IMR-90 (cell line): ENCODE measurements at regions not wholly inside any gene's neighbourhood (a gene's known extent, or its start where the extent isn't known, plus 50 kb on each side); places are given as distances from the start of the nearest gene placed in this dataset.

Source experiments
- ATAC-seq: fragments of 200-7000 bp; cut with Tn5 transposase; 2 replicates; pipeline ENCODE4 v1.9.1; 2020; ENCODE audit warnings: low read depth, mild to moderate bottlenecking, moderate library complexity
- BruUV-seq: library from RNA; stranded (reverse); fragments of 400-500 nt; replicated peaks from 2 replicates; lab custom pipeline; 2021; lab: Mats Ljungman, UMichigan
- CTCF ChIA-PET: fragments of 300-600 bp; formaldehyde crosslinking; extraction: SDS; loops from one replicate; lab custom pipeline; 2021; ENCODE audit warnings: antibody characterized with exemption; lab: Yijun Ruan, JAX
- POLR2A ChIA-PET: fragments of 300-600 bp; sonication (Branson Sonifier 250); formaldehyde crosslinking; loops from one replicate; lab custom pipeline; 2022; ENCODE audit warnings: antibody characterized with exemption; ENCODE audit not compliant: unreplicated experiment; lab: Charles Lee
- DNase-seq: peaks from one replicate; pipeline ENCODE4 v3.0.0; 2013
- H2AFZ ChIP-seq: replicated peaks from 2 replicates; pipeline ENCODE3; 2013; ENCODE audit warnings: low read length, mild to moderate bottlenecking; ENCODE audit not compliant: poor library complexity
- H2AK5ac ChIP-seq: 2 replicates; pipeline ENCODE4 v1.6.1; 2013; ENCODE audit warnings: low read depth, low read length, inconsistent platforms
- H2AK9ac ChIP-seq: replicated peaks from 2 replicates; pipeline ENCODE3; 2013; ENCODE audit warnings: mild to moderate bottlenecking, low read depth, low read length, moderate library complexity; ENCODE audit not compliant: poor library complexity
- H2BK120ac ChIP-seq: 2 replicates; pipeline ENCODE4 v1.6.1; 2013; ENCODE audit warnings: low read depth, low read length, inconsistent platforms
- H2BK15ac ChIP-seq: 3 replicates; pipeline ENCODE4 v1.6.1; 2013; ENCODE audit warnings: low read depth, low read length, inconsistent platforms
- H2BK20ac ChIP-seq: 2 replicates; pipeline ENCODE4 v1.6.1; 2013; ENCODE audit warnings: low read depth, mild to moderate bottlenecking, inconsistent platforms, low read length, moderate library complexity
- H2BK5ac ChIP-seq: 2 replicates; pipeline ENCODE4 v1.6.1; 2013; ENCODE audit warnings: mild to moderate bottlenecking, low read depth, low read length, inconsistent platforms; ENCODE audit not compliant: poor library complexity, severe bottlenecking
- H3K14ac ChIP-seq: replicated peaks from 2 replicates; pipeline ENCODE4 v1.6.1; 2013; ENCODE audit warnings: low read depth, low read length, inconsistent platforms
- H3K18ac ChIP-seq: 2 replicates; pipeline ENCODE4 v1.6.1; 2013; ENCODE audit warnings: low read depth, low read length, control low read depth
- H3K23ac ChIP-seq: 2 replicates; pipeline ENCODE4 v1.6.1; 2013; ENCODE audit warnings: low read depth, low read length, inconsistent platforms
- H3K27ac ChIP-seq: 2 replicates; pipeline ENCODE4 v1.5.1; 2013; ENCODE audit warnings: mild to moderate bottlenecking, control low read depth, low read length; ENCODE audit not compliant: insufficient read depth
- H3K27me3 ChIP-seq: 2 replicates; pipeline ENCODE4 v1.6.1; 2013; ENCODE audit warnings: low read length; ENCODE audit not compliant: control insufficient read depth, insufficient read depth
- H3K36me3 ChIP-seq: 2 replicates; pipeline ENCODE4 v1.6.1; 2013; ENCODE audit warnings: low read length, mixed read lengths; ENCODE audit not compliant: control insufficient read depth, insufficient read depth
- H3K4ac ChIP-seq: 2 replicates; pipeline ENCODE4 v1.6.1; 2013; ENCODE audit warnings: low read depth, low read length, inconsistent platforms
- H3K4me1 ChIP-seq: 2 replicates; pipeline ENCODE4 v1.6.1; 2013; ENCODE audit warnings: low read length, mixed read lengths; ENCODE audit not compliant: control insufficient read depth, insufficient read depth
- H3K4me2 ChIP-seq: 2 replicates; pipeline ENCODE4 v1.6.1; 2013; ENCODE audit warnings: low read depth, mild to moderate bottlenecking, control low read depth, low read length, moderate library complexity
- H3K4me3 ChIP-seq: 2 replicates; pipeline ENCODE4 v1.5.1; 2013; ENCODE audit warnings: low read depth, mild to moderate bottlenecking, control low read depth, low read length, moderate library complexity; ENCODE audit not compliant: insufficient read depth
- H3K56ac ChIP-seq: 2 replicates; pipeline ENCODE4 v1.6.1; 2013; ENCODE audit warnings: low read length, inconsistent platforms; ENCODE audit not compliant: insufficient read depth; ENCODE audit errors: extremely low read depth
- H3K79me1 ChIP-seq, 2 experiments: 2 replicates each; pipeline ENCODE4 v1.6.1; 2013; ENCODE audit warnings: low read length in 2 of 2, inconsistent platforms in 1 of 2, low read depth in 1 of 2
- H3K9ac ChIP-seq: 2 replicates; pipeline ENCODE4 v1.6.1; 2013; ENCODE audit warnings: low read depth, low read length, control low read depth
- H3K9me1 ChIP-seq: 2 replicates; pipeline ENCODE4 v1.6.1; 2013; ENCODE audit warnings: low read length, inconsistent platforms; ENCODE audit not compliant: insufficient read depth
- H3K9me3 ChIP-seq: 2 replicates; pipeline ENCODE4 v1.6.1; 2013; ENCODE audit warnings: low read length; ENCODE audit not compliant: control insufficient read depth, insufficient read depth
- H4K20me1 ChIP-seq: 2 replicates; pipeline ENCODE4 v1.6.1; 2013; ENCODE audit warnings: low read length, inconsistent platforms; ENCODE audit not compliant: insufficient read depth
- H4K5ac ChIP-seq: 2 replicates; pipeline ENCODE4 v1.6.1; 2013; ENCODE audit warnings: mild to moderate bottlenecking, low read depth, low read length, control low read depth
- H4K8ac ChIP-seq, 2 experiments: 2 replicates each; pipeline ENCODE4 v1.6.1; 2013; ENCODE audit warnings: low read depth in 2 of 2, low read length in 2 of 2, control low read depth in 1 of 2, inconsistent platforms in 1 of 2
- H4K91ac ChIP-seq: 2 replicates; pipeline ENCODE4 v1.6.1; 2013; ENCODE audit warnings: low read depth, low read length, inconsistent platforms; ENCODE audit not compliant: insufficient read depth
- BHLHE40 ChIP-seq: fragments of 150-350 bp; IDR thresholded peaks from 2 replicates; pipeline ENCODE4 v1.6.1; 2016; ENCODE audit warnings: mild to moderate bottlenecking, low read depth, low read length
- CHD1 ChIP-seq: IDR thresholded peaks from 2 replicates; pipeline ENCODE4 v1.6.1; 2012; ENCODE audit warnings: low read depth, low read length, improper control_type of control experiment
- CTCF ChIP-seq: conservative IDR thresholded peaks from 2 replicates; pipeline ENCODE4 v1.5.1; 2012; ENCODE audit warnings: mild to moderate bottlenecking, low read depth, low read length, improper control_type of control experiment
- ELK1 ChIP-seq: fragments of 150-350 bp; IDR thresholded peaks from 2 replicates; pipeline ENCODE4 v1.6.1; 2016; ENCODE audit warnings: low read depth, mild to moderate bottlenecking, low read length, moderate library complexity, borderline replicate concordance
- FOS ChIP-seq: fragments of 150-350 bp; IDR thresholded peaks from 2 replicates; pipeline ENCODE4 v1.6.1; 2016; ENCODE audit warnings: low read depth, low read length
- MAZ ChIP-seq: IDR thresholded peaks from 2 replicates; pipeline ENCODE4 v1.6.1; 2012; ENCODE audit warnings: low read depth, mild to moderate bottlenecking, low read length, improper control_type of control experiment, moderate library complexity, borderline replicate concordance
- NFE2L2 ChIP-seq: fragments of 150-350 bp; IDR thresholded peaks from 2 replicates; pipeline ENCODE4 v1.6.1; 2016; ENCODE audit warnings: low read depth, mild to moderate bottlenecking, low read length
- POLR2A ChIP-seq: IDR thresholded peaks from 2 replicates; pipeline ENCODE4 v1.6.1; 2012; ENCODE audit warnings: mild to moderate bottlenecking, low read depth, low read length
- SMC3 ChIP-seq: fragments of 150-350 bp; IDR thresholded peaks from 2 replicates; pipeline ENCODE4 v1.6.1; 2016; ENCODE audit warnings: low read depth, mild to moderate bottlenecking, antibody characterized with exemption, low read length, moderate library complexity
- USF2 ChIP-seq: fragments of 150-350 bp; IDR thresholded peaks from 2 replicates; pipeline ENCODE4 v1.6.1; 2017; ENCODE audit warnings: mild to moderate bottlenecking, antibody characterized with exemption, low read length, low read depth
- WGBS, 2 experiments: methylation state at CpG; one replicate each; pipeline versions ENCODE4 v1.1.5 to v1.1.7; 2013; ENCODE audit warnings: missing lambda C conversion rate in 2 of 2; ENCODE audit not compliant: insufficient read length in 1 of 2; ENCODE audit errors: extremely low coverage in 2 of 2; 5-methylcytosine and 5-hydroxymethylcytosine counted together
- dilution Hi-C: fragments of 300-500 bp; cut with HindIII; formaldehyde crosslinking; loops from one replicate; pipeline ENCODE4 v1.14.3; 2018; ENCODE audit warnings: low sequenced_read_pairs; ENCODE audit not compliant: unreplicated experiment
- in situ Hi-C: fragments of 300-500 bp; cut with MboI; formaldehyde crosslinking; loops from 3 replicates; pipeline ENCODE4 v1.14.3; 2019; ENCODE audit warnings: low sequenced_read_pairs, inconsistent platforms, mixed read lengths
- intact Hi-C: fragments of 100-400 bp; cut with micrococcal nuclease; formaldehyde crosslinking; loops from 2 replicates; pipeline ENCODE4 v1.10.0; 2022

- TF ChIP-seq BHLHE40, result no peak
These were observed 243.9 kb upstream of the VCX3A start (continued) for GRCh38 chrX:6778544-6779503.

- Histone ChIP-seq H3K4ac (no peak overlapping the region), H3K27me3 (no peaks in the 10 kb centered on the region), H2BK15ac (no peak overlapping the region), H3K79me1 (no peaks in the 10 kb centered on the region), H4K8ac (no peak overlapping the region), H3K14ac (no peak overlapping the region), H3K36me3 (no peaks in the 10 kb centered on the region), H2AK9ac (no peak overlapping the region), H4K20me1 (no peaks in the 10 kb centered on the region), H3K4me1 (no peaks in the 10 kb centered on the region), H2BK20ac (no peak overlapping the region), H2BK5ac (no peak overlapping the region), H3K9me1 (no peaks in the 10 kb centered on the region), H3K4me2 (no peak overlapping the region), H4K91ac (no peak overlapping the region), H3K23ac (no peak overlapping the region), H2AK5ac (no peak overlapping the region), H3K9ac (no peak overlapping the region), H4K5ac (no peak overlapping the region), H3K9me3 (peaks cover 20% of the 10 kb centered on the region), H3K4me3 (no peak overlapping the region), H3K27ac (no peak overlapping the region), H2BK120ac (no peak overlapping the region), H3K56ac (no peak overlapping the region), H2AFZ (no peak overlapping the region), H3K18ac (no peak overlapping the region)
- WGBS, 2 experiments, result no CpG with 5 or more reads among the region's 6 CpGs
- intact Hi-C loops (no loop called here), in situ Hi-C loops (no loop called here), dilution Hi-C loops (no loop called here)
- DNase-seq, result no peak
- ChIA-PET CTCF (interaction anchor here (0.5 kb wide), 1 partner anchor 587 kb away, joined by 3 read pairs; no protein-coding TSS in a partner anchor), POLR2A (no interaction called here)
- BruUV-seq, result no TSS peak
- ATAC-seq, result no peak
- TF ChIP-seq SMC3 (no peak), USF2 (no peak), CHD1 (no peak), BHLHE40 (no peak), NFE2L2 (no peak), POLR2A (no peak), MAZ (no peak), FOS (no peak), ELK1 (no peak), CTCF (no peak)
These were observed 242.5 kb upstream of the VCX3A start for GRCh38 chrX:6777238-6778002.
